Skin of body (tissue), 1 donor: ENCODE measurements at regions not wholly inside any gene's neighbourhood (a gene's known extent, or its start where the extent isn't known, plus 50 kb on each side); places are given as distances from the start of the nearest gene placed in this dataset.

Source experiments
- DNase-seq: peaks from one replicate; lab custom pipeline; 2025; lab: John Stamatoyannopoulos, UW

GRCh38 chr2:9772035-9772998 lies 71.0 kb upstream of the TAF1B start:
- DNase-seq = no peak

GRCh38 chr2:9772999-9773902 lies 70.0 kb upstream of the TAF1B start:
- DNase-seq = no peak

- DNase-seq = no peak
These were observed 69.4 kb upstream of the TAF1B start for GRCh38 chr2:9773903-9774239.

- DNase-seq = no peak
These were observed 69.0 kb upstream of the TAF1B start for GRCh38 chr2:9774266-9774665.

- DNase-seq = no peak
These were observed 67.9 kb upstream of the TAF1B start for GRCh38 chr2:9775351-9775750.

GRCh38 chr2:9775999-9776712 lies 67.1 kb upstream of the TAF1B start:
- no peak for DNase-seq

GRCh38 chr2:9777081-9777480 lies 66.2 kb upstream of the TAF1B start:
- DNase-seq = no peak

- no peak for DNase-seq
These were observed 65.3 kb upstream of the TAF1B start for GRCh38 chr2:9778012-9778411.

- DNase-seq = no peak
These were observed 64.6 kb upstream of the TAF1B start for GRCh38 chr2:9778471-9779316.

GRCh38 chr2:9779596-9780264 lies 63.5 kb upstream of the TAF1B start:
- DNase-seq = no peak

GRCh38 chr2:9780368-9781130 lies 62.7 kb upstream of the TAF1B start:
- no peak for DNase-seq

GRCh38 chr2:9781252-9781651 lies 62.0 kb upstream of the TAF1B start:
- no peak for DNase-seq

GRCh38 chr2:9782197-9782719 lies 61.0 kb upstream of the TAF1B start:
- DNase-seq = no peak

- DNase-seq = no peak
These were observed 53.9 kb upstream of the TAF1B start for GRCh38 chr2:9789371-9789770.

GRCh38 chr2:9790702-9791225 lies 52.5 kb upstream of the TAF1B start:
- no peak for DNase-seq

- no peak for DNase-seq
These were observed 51.6 kb upstream of the TAF1B start for GRCh38 chr2:9791711-9792110.

- DNase-seq = no peak
These were observed 49.9 kb upstream of the TAF1B start for GRCh38 chr2:9793156-9793917.
